ENCODE measurements at regions not wholly inside any gene's neighbourhood (a gene's known extent, or its start where the extent isn't known, plus 50 kb on each side); places are given as distances from the start of the nearest gene placed in this dataset.

- no peak for TF ChIP-seq CTCF (IDR thresholded peaks at IDR 0.05; ENCODE audit: insufficient read depth, low read length, poor library complexity, severe bottlenecking)
- TF ChIP-seq EZH2phosphoT487 (conservative IDR thresholded peaks at IDR 0.05; ENCODE audit: low read length) = no peak
These were observed 88.7 kb upstream of the ZNF438 start for GRCh38 chr10:31120392-31120791.

Measured in SU-DHL-6 (cell line).